ENCODE measurements at regions not wholly inside any gene's neighbourhood (a gene's known extent, or its start where the extent isn't known, plus 50 kb on each side); places are given as distances from the start of the nearest gene placed in this dataset.

GRCh38 chr18:68623342-68623741 lies 91.6 kb downstream of the TMX3 start:
- TF ChIP-seq CTCF (IDR thresholded peaks at IDR 0.05) (peak; percentile 33 to 58 (median 41)), POLR2A (IDR thresholded peaks at IDR 0.05) (no peak)
